ENCODE measurements at regions not wholly inside any gene's neighbourhood (a gene's known extent, or its start where the extent isn't known, plus 50 kb on each side); places are given as distances from the start of the nearest gene placed in this dataset.
"Not testable (repeated sequence)": the region's sequence is repeated elsewhere in the genome, so short reads cannot be mapped to it uniquely, and the experiment has no call there.

DNA sequence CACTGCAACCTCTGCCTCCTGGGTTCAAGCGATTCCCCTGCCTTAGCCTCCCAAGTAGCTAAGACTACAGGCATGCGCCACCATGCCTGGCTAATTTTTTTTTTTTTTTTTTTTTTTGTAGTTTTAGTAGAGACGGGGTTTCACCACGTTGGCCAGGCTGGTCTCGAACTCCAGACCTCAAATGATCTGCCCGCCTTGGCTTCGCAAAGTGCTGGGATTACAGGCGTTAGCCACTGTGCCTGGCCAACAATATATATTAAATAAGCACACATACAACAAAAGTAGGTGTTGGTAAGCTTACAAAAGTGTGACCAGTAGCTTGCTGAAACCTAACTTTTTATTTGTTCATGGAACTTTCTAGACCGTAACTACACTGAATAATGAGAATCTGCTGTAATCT, 117.1 kb upstream of the SERF1B start:
- WGBS, 5 donors, result 97 to 99% (median 98%) methylated on average over 6 to 7 of the region's 9 CpGs

DNA sequence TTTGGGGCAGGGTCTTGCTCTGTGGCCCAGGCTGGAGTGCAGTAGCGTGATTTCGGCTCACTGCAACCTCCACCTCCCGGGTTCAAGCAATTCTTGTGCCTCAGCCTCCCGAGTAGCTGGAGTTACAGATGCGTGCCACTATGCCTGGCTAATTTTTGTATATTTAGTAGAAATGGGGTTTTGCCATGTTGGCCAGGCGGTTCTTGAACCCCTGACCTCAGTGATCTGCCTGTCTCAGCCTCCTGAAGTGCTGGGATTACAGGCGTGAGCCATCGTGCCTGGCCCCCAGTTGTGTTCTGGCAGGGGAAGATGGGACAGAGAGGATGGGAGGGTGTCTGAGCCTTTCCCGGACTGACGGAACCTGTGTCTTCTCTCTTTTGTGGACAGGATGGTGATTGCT, 111.3 kb upstream of the SERF1B start:
- H3K4me1 ChIP-seq; H3K36me3 ChIP-seq; H3K4me3 ChIP-seq; H3K27ac ChIP-seq; H3K27me3 ChIP-seq; H3K9me3 ChIP-seq; intact Hi-C loops (cut with DNase I; ENCODE audit: low total_unique reads): not testable (repeated sequence)
- WGBS, 5 donors, result 93 to 96% (median 95%) methylated on average over 3 to 5 of the region's 10 CpGs; no CpG with 5 or more reads in 1 of the 5 donors
- DNase-seq, result peak in 1 of 2 donors; percentile 15

More for the DNA sequence above, 117.1 kb upstream of the SERF1B start:
- H3K36me3 ChIP-seq; H3K4me1 ChIP-seq; intact Hi-C loops (cut with DNase I; ENCODE audit: low total_unique reads); H3K27ac ChIP-seq; H3K27me3 ChIP-seq; H3K4me3 ChIP-seq; H3K9me3 ChIP-seq: not testable (repeated sequence)
- peak in 1 of 2 donors; percentile 20 for DNase-seq
